Mucosa of descending colon (tissue), 3 donors: ENCODE measurements at regions not wholly inside any gene's neighbourhood (a gene's known extent, or its start where the extent isn't known, plus 50 kb on each side); places are given as distances from the start of the nearest gene placed in this dataset.

Experiments
- ATAC-seq: fragments of 200-7000 bp; cut with Tn5 transposase; one replicate; pipeline ENCODE4 v1.9.1; 2020; ENCODE audit warnings: mild to moderate bottlenecking, moderate library complexity
- DNase-seq, 3 donors: peaks; one replicate each; pipeline ENCODE4 v3.0.0-alpha.2; 2020
- H3K36me3 ChIP-seq: fragments of 200-600 bp; one replicate; pipeline ENCODE4 v1.8.0; 2021; ENCODE audit warnings: low read depth, mild to moderate bottlenecking
- H3K4me1 ChIP-seq: fragments of 200-600 bp; one replicate; pipeline ENCODE4 v1.8.0; 2021; ENCODE audit warnings: low read depth, mild to moderate bottlenecking
- H3K4me3 ChIP-seq: fragments of 200-600 bp; one replicate; pipeline ENCODE4 v1.8.0; 2021; ENCODE audit warnings: mild to moderate bottlenecking
- H3K9me3 ChIP-seq: fragments of 200-600 bp; one replicate; pipeline ENCODE4 v1.8.0; 2021; ENCODE audit warnings: mild to moderate bottlenecking
- CTCF ChIP-seq: fragments of 200-600 bp; IDR thresholded peaks from one replicate; pipeline ENCODE4 v1.8.0; 2022; ENCODE audit warnings: antibody characterized with exemption, mild to moderate bottlenecking
- intact Hi-C, 2 donors: fragments of 100-400 bp; cut with DNase I in 1 of 2; cut with micrococcal nuclease in 1 of 2; formaldehyde crosslinking; loops; one replicate each; pipeline versions ENCODE4 v1.11.0 to v1.11.1; 2022; cut with DNase I, micrococcal nuclease
- donor health status: DM: no; HTN: no; CAD: no; lungs with moderate emphysema.
- donor health status: DM: no; HTN: no; CAD: no.
- donor health status: DM: no; HTN: yes; CAD: no.

GRCh38 chr20:12860619-12861247, 148.0 kb upstream of the SPTLC3 start:
- no peak for TF ChIP-seq CTCF
- H3K4me1 ChIP-seq = no peaks in the 10 kb centered on the region
- no peak for DNase-seq
- H3K4me3 ChIP-seq = no peak overlapping the region
- intact Hi-C loops = no loop called here
- H3K36me3 ChIP-seq = no peaks in the 10 kb centered on the region
- ATAC-seq = no peak
- no peaks in the 10 kb centered on the region for H3K9me3 ChIP-seq

GRCh38 chr20:12869669-12870068, 139.1 kb upstream of the SPTLC3 start:
- Histone ChIP-seq H3K4me1 (no peaks in the 10 kb centered on the region), H3K4me3 (no peak overlapping the region), H3K36me3 (no peaks in the 10 kb centered on the region), H3K9me3 (no peaks in the 10 kb centered on the region)
- DNase-seq (no peak), ATAC-seq (no peak)
- intact Hi-C loops = no loop called here
- no peak for TF ChIP-seq CTCF

GRCh38 chr20:12870588-12870987, 138.2 kb upstream of the SPTLC3 start:
- H3K4me1 ChIP-seq = no peaks in the 10 kb centered on the region
- ATAC-seq = no peak
- no peak overlapping the region for H3K4me3 ChIP-seq
- H3K36me3 ChIP-seq = no peaks in the 10 kb centered on the region
- intact Hi-C loops = no loop called here
- DNase-seq = no peak
- no peaks in the 10 kb centered on the region for H3K9me3 ChIP-seq
- no peak for TF ChIP-seq CTCF

- Histone ChIP-seq H3K36me3 (no peaks in the 10 kb centered on the region), H3K9me3 (no peaks in the 10 kb centered on the region), H3K4me3 (no peak overlapping the region), H3K4me1 (no peaks in the 10 kb centered on the region)
- ATAC-seq = no peak
- intact Hi-C loops = no loop called here
- no peak for DNase-seq
- no peak for TF ChIP-seq CTCF
These were observed 133.8 kb upstream of the SPTLC3 start for GRCh38 chr20:12874933-12875332.

GRCh38 chr20:12875510-12875909, 133.3 kb upstream of the SPTLC3 start:
- Histone ChIP-seq H3K4me3 (no peak overlapping the region), H3K4me1 (no peaks in the 10 kb centered on the region), H3K36me3 (no peaks in the 10 kb centered on the region), H3K9me3 (no peaks in the 10 kb centered on the region)
- DNase-seq (no peak), ATAC-seq (no peak)
- no peak for TF ChIP-seq CTCF
- intact Hi-C loops = no loop called here
